OCI-LY3 (cell line): ENCODE measurements at regions not wholly inside any gene's neighbourhood (a gene's known extent, or its start where the extent isn't known, plus 50 kb on each side); places are given as distances from the start of the nearest gene placed in this dataset.

Source experiments
- H2AFZ ChIP-seq: fragments of 200-600, 300-600 bp; shearing (Covaris generic); 2 replicates; pipeline ENCODE4 v1.6.0; 2014; ENCODE audit warnings: antibody characterized with exemption, low read depth, low read length
- H3K27ac ChIP-seq: fragments of 200-600, 300-600 bp; sonication (generic); 2 replicates; pipeline ENCODE4 v1.5.1; 2014; ENCODE audit warnings: mild to moderate bottlenecking, low read length, moderate library complexity, mixed read lengths
- H3K27me3 ChIP-seq: fragments of 200-600, 300-600 bp; sonication (generic); 2 replicates; pipeline ENCODE4 v1.6.1; 2014; ENCODE audit warnings: low read depth, low read length, mixed read lengths
- H3K36me3 ChIP-seq: fragments of 200-600, 300-600 bp; sonication (generic); replicated peaks from 2 replicates; pipeline ENCODE3; 2014; ENCODE audit warnings: low read depth, low read length, mixed read lengths
- H3K4me1 ChIP-seq: fragments of 300-600, 200-600 bp; sonication (generic); 2 replicates; pipeline ENCODE4 v1.6.1; 2014; ENCODE audit warnings: low read length, mixed read lengths
- H3K4me2 ChIP-seq: fragments of 200-600, 300-600 bp; sonication (generic); 2 replicates; pipeline ENCODE4 v1.6.1; 2014; ENCODE audit warnings: low read length, mixed read lengths
- H3K4me3 ChIP-seq: fragments of 300-600, 200-600 bp; sonication (generic); 2 replicates; pipeline ENCODE4 v1.5.1; 2014; ENCODE audit warnings: antibody characterized with exemption, mild to moderate bottlenecking, low read length, moderate library complexity
- H3K79me2 ChIP-seq: fragments of 300-600, 200-600 bp; shearing (Covaris generic); 2 replicates; pipeline ENCODE4 v1.6.1; 2014; ENCODE audit warnings: mild to moderate bottlenecking, low read length, mixed read lengths
- H3K9ac ChIP-seq: fragments of 300-600, 200-600 bp; shearing (Covaris generic); 2 replicates; pipeline ENCODE4 v1.6.0; 2014; ENCODE audit warnings: mild to moderate bottlenecking, low read length, moderate library complexity
- H3K9me3 ChIP-seq: fragments of 200-600, 300-600 bp; shearing (Covaris generic); 2 replicates; pipeline ENCODE4 v1.6.1; 2014; ENCODE audit warnings: low read length, mixed read lengths; ENCODE audit not compliant: insufficient read depth
- H4K20me1 ChIP-seq: fragments of 200-600, 300-600 bp; sonication (generic); 2 replicates; pipeline ENCODE4 v1.6.1; 2016; ENCODE audit warnings: low read length, mixed read lengths; ENCODE audit not compliant: insufficient read depth
- EZH2phosphoT487 ChIP-seq: fragments of 200-600 bp; shearing (Covaris generic); IDR thresholded peaks from 2 replicates; pipeline ENCODE4 v1.6.1; 2018; ENCODE audit warnings: antibody characterized with exemption, mixed run types, low read depth
- TF ChIP-seq, protein P1 (sequence below): fragments of 200-600, 300-600 bp; sonication (generic); IDR thresholded peaks from 2 replicates; pipeline ENCODE4 v1.5.1; 2014; ENCODE audit warnings: antibody characterized with exemption, low read length, low read depth

DNA sequence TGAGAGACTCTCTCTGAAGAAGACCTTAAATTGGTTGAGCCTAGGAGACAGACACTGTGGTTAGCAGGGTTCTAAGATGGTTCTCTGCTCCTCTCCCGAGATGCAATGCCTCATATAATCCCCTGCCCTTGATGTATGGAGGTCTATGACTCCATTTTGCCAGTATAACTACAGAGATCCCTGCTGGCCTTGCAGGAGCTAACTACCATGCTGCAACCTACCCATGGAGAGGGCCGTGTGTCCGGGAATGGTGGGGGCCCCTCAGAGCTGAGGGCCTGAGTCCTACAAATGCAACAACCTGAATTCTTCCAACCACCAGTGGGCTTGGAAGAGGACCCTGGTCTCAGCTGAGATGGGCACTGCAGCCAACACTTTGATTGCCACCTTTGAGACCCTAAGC, 388.0 kb downstream of the SETD4 start:
- no peaks in the 10 kb centered on the region for H3K79me2 ChIP-seq
- H3K27ac ChIP-seq, result no peak overlapping the region
- TF ChIP-seq EZH2phosphoT487, result no peak
- TF ChIP-seq, protein P1, sequence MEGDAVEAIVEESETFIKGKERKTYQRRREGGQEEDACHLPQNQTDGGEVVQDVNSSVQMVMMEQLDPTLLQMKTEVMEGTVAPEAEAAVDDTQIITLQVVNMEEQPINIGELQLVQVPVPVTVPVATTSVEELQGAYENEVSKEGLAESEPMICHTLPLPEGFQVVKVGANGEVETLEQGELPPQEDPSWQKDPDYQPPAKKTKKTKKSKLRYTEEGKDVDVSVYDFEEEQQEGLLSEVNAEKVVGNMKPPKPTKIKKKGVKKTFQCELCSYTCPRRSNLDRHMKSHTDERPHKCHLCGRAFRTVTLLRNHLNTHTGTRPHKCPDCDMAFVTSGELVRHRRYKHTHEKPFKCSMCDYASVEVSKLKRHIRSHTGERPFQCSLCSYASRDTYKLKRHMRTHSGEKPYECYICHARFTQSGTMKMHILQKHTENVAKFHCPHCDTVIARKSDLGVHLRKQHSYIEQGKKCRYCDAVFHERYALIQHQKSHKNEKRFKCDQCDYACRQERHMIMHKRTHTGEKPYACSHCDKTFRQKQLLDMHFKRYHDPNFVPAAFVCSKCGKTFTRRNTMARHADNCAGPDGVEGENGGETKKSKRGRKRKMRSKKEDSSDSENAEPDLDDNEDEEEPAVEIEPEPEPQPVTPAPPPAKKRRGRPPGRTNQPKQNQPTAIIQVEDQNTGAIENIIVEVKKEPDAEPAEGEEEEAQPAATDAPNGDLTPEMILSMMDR, result no peak
- H3K9me3 ChIP-seq, result no peaks in the 10 kb centered on the region
- H3K4me2 ChIP-seq, result no peak overlapping the region
- no peaks in the 10 kb centered on the region for H3K36me3 ChIP-seq
- no peaks in the 10 kb centered on the region for H4K20me1 ChIP-seq
- H3K27me3 ChIP-seq, result no peaks in the 10 kb centered on the region
- no peak overlapping the region for H3K4me3 ChIP-seq
- H3K9ac ChIP-seq, result no peak overlapping the region
- H2AFZ ChIP-seq, result no peak overlapping the region
- no peaks in the 10 kb centered on the region for H3K4me1 ChIP-seq

DNA sequence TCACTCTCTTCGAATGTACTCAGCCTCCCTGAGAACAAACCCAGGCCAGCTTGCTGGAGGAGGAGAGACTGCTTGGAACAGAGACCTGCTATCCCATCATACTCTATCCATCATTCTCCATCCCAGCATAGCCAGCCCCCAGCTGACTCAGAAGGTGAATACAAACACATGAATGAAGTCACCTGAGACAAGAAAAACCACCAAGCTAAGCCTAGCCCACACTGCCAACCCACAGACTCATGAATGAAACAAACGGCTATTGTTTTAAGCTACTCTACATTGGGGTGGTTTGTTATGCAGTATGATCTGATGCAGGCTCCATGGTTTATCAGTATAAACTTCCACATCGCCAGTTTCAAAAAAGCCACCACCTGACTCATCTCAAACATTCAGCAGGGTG, 395.6 kb downstream of the SETD4 start:
- TF ChIP-seq, protein P1, result no peak

DNA sequence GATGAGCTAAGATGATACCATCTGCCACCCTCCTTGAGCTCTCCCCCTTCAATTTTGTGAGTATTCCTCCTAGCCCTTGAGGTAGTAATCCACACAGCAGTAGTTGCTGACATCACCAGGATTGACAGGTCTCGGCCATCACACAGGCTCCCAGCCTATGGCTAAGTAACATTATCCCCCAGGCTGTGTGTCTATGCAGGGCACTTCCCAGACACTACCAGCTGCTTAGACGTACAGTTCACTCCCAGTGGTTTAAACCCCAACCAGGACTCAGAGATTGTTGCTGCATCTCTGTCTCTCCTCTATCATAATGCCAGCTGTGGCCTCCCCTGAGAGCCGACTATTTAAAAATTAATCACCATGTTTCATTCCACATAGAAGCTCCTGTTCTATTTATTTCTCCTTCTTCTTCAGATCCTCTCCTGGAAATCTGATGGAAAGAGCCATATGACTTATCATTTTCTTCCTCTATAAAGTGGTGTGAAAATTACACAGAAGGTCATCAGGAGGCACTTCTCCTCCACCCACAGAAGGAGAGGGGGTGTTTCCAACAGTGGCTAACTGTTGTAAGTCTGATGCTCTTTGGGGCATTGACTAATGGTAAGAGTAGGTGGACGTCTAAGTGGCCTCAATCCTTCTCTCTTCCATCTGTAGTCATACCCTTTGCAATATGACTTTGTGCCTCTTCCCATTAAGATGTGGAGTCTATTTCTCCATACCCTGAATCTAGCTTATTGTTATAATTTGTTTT, 396.3 kb downstream of the SETD4 start:
- Histone ChIP-seq H4K20me1 (no peaks in the 10 kb centered on the region), H3K27ac (no peak overlapping the region), H3K27me3 (peaks cover 13% of the 10 kb centered on the region; the same call in 1 of the 2 replicates), H3K4me2 (no peak overlapping the region), H3K36me3 (no peaks in the 10 kb centered on the region), H3K9ac (no peak overlapping the region), H2AFZ (no peak overlapping the region), H3K4me3 (no peak overlapping the region), H3K79me2 (no peaks in the 10 kb centered on the region), H3K4me1 (no peaks in the 10 kb centered on the region), H3K9me3 (no peaks in the 10 kb centered on the region)
- TF ChIP-seq EZH2phosphoT487, result no peak
- TF ChIP-seq, protein P1, result no peak

More for the DNA sequence above, 395.6 kb downstream of the SETD4 start:
- H4K20me1 ChIP-seq, result no peaks in the 10 kb centered on the region
- no peak overlapping the region for H3K9ac ChIP-seq
- no peak overlapping the region for H3K4me2 ChIP-seq
- peaks cover 13% of the 10 kb centered on the region; the same call in 1 of the 2 replicates for H3K27me3 ChIP-seq
- no peaks in the 10 kb centered on the region for H3K79me2 ChIP-seq
- H2AFZ ChIP-seq, result no peak overlapping the region
- H3K27ac ChIP-seq, result no peak overlapping the region
- no peak overlapping the region for H3K4me3 ChIP-seq
- no peaks in the 10 kb centered on the region for H3K36me3 ChIP-seq
- no peaks in the 10 kb centered on the region for H3K4me1 ChIP-seq
- H3K9me3 ChIP-seq, result no peaks in the 10 kb centered on the region

DNA sequence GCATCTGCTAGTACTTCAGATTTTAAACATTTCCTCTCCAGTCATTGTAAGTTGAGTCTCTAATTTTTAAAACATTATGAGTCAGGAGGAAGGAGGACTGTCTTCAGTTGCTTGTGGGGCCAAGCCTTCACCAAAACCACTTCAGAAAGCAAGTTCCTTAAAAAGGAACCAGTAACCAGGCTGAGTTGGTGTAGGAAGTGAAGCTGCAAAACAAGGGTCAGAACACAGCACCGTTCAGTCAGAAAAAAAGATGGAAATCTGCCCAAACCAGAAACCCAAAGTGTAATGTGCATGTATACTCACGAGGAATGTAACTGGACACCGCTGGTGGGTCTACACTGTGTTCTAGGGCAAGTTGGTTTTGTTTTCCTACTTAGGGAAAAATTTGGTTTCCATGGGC, 402.1 kb downstream of the SETD4 start:
- H3K27me3 ChIP-seq, result no peaks in the 10 kb centered on the region
- peak overlapping the region; percentile 20; the same call in 1 of the 2 replicates for H3K4me2 ChIP-seq

More for the DNA sequence above, 402.1 kb downstream of the SETD4 start:
- no peaks in the 10 kb centered on the region for H3K79me2 ChIP-seq
- no peak overlapping the region for H3K27ac ChIP-seq
- H3K36me3 ChIP-seq, result no peaks in the 10 kb centered on the region
- H3K9me3 ChIP-seq, result no peaks in the 10 kb centered on the region
- no peak overlapping the region for H2AFZ ChIP-seq
- peaks cover 14% of the 10 kb centered on the region for H3K4me1 ChIP-seq
- no peaks in the 10 kb centered on the region for H4K20me1 ChIP-seq
- H3K9ac ChIP-seq, result no peak overlapping the region
- no peak overlapping the region for H3K4me3 ChIP-seq
- TF ChIP-seq, protein P1, result no peak
- TF ChIP-seq EZH2phosphoT487, result no peak
